ENCODE measurements at regions not wholly inside any gene's neighbourhood (a gene's known extent, or its start where the extent isn't known, plus 50 kb on each side); places are given as distances from the start of the nearest gene placed in this dataset.
A peak's percentile ranks its signal among the peaks of the same experiment; 100 is the strongest.

- Mint-ChIP-seq H3K4me1 (ENCODE audit: low read depth, unreplicated experiment) (peaks cover 12% of the 10 kb centered on the region), H3K9me3 (ENCODE audit: unreplicated experiment) (peaks cover 1% of the 10 kb centered on the region), H3K27ac (ENCODE audit: unreplicated experiment) (no peak overlapping the region), H3K27me3 (ENCODE audit: low read depth, unreplicated experiment) (no peaks in the 10 kb centered on the region), H3K36me3 (ENCODE audit: low read depth, unreplicated experiment) (no peaks in the 10 kb centered on the region), H3K4me3 (ENCODE audit: unreplicated experiment) (no peak overlapping the region)
- no peaks in the 10 kb centered on the region for H3K27me3 ChIP-seq (ENCODE audit: insufficient read depth, low read length)
- H3K36me3 ChIP-seq (ENCODE audit: insufficient read depth, low read length) = no peaks in the 10 kb centered on the region
- no peaks in the 10 kb centered on the region for H4K20me1 ChIP-seq (ENCODE audit: insufficient read depth, low read length)
- no peak overlapping the region for H3K9ac ChIP-seq (ENCODE audit: low read length)
- no peak overlapping the region for H3K4me3 ChIP-seq (ENCODE audit: insufficient read depth, low read depth, low read length)
- no peak overlapping the region for H3K4me2 ChIP-seq (ENCODE audit: low read length)
- DNase-seq (ENCODE audit: low read depth) = no peak
- no peak for TF ChIP-seq CTCF (IDR thresholded peaks at IDR 0.05; ENCODE audit: insufficient read depth, low read depth, low read length)
- TF ChIP-seq EZH2 (IDR thresholded peaks at IDR 0.05; ENCODE audit: insufficient read depth, low read length) = no peak
- peaks cover 13% of the 10 kb centered on the region for H3K4me1 ChIP-seq (ENCODE audit: insufficient read depth, low read length)
- H2AFZ ChIP-seq (ENCODE audit: low read depth, low read length) = no peak overlapping the region
- H3K9me3 ChIP-seq (ENCODE audit: insufficient read depth, low read depth, low read length) = no peaks in the 10 kb centered on the region
- no peak overlapping the region for H3K27ac ChIP-seq (ENCODE audit: low read depth, low read length)
- H3K79me2 ChIP-seq (ENCODE audit: insufficient read depth, low read length) = no peaks in the 10 kb centered on the region
- FAIRE-seq = no peak
These were observed 435.1 kb downstream of the IRS2 start for GRCh38 chr13:109351236-109351635.

GRCh38 chr13:109348519-109349258, 437.7 kb downstream of the IRS2 start:
- H3K4me3 Mint-ChIP-seq (ENCODE audit: unreplicated experiment) = no peak overlapping the region
- H3K27me3 ChIP-seq (ENCODE audit: insufficient read depth, low read length) = no peaks in the 10 kb centered on the region
- H3K4me1 Mint-ChIP-seq (ENCODE audit: low read depth, unreplicated experiment) = peaks cover 32% of the 10 kb centered on the region
- H3K27ac ChIP-seq (ENCODE audit: low read depth, low read length) = peak overlapping the region; percentile 38
- no peak overlapping the region for H3K9ac ChIP-seq (ENCODE audit: low read length)
- peak overlapping the region; percentile 28 for H3K27ac Mint-ChIP-seq (ENCODE audit: unreplicated experiment)
- no peaks in the 10 kb centered on the region for H3K79me2 ChIP-seq (ENCODE audit: insufficient read depth, low read length)
- H3K36me3 Mint-ChIP-seq (ENCODE audit: low read depth, unreplicated experiment) = no peaks in the 10 kb centered on the region
- H4K20me1 ChIP-seq (ENCODE audit: insufficient read depth, low read length) = no peaks in the 10 kb centered on the region
- H2AFZ ChIP-seq (ENCODE audit: low read depth, low read length) = no peak overlapping the region
- no peak overlapping the region for H3K4me3 ChIP-seq (ENCODE audit: insufficient read depth, low read depth, low read length)
- peaks cover 1% of the 10 kb centered on the region for H3K9me3 Mint-ChIP-seq (ENCODE audit: unreplicated experiment)
- H3K4me2 ChIP-seq (ENCODE audit: low read length) = peak overlapping the region; percentile 41
- H3K36me3 ChIP-seq (ENCODE audit: insufficient read depth, low read length) = no peaks in the 10 kb centered on the region
- no peaks in the 10 kb centered on the region for H3K9me3 ChIP-seq (ENCODE audit: insufficient read depth, low read depth, low read length)
- no peak for TF ChIP-seq CTCF (IDR thresholded peaks at IDR 0.05; ENCODE audit: insufficient read depth, low read depth, low read length)
- no peak for TF ChIP-seq EZH2 (IDR thresholded peaks at IDR 0.05; ENCODE audit: insufficient read depth, low read length)
- peaks cover 35% of the 10 kb centered on the region for H3K4me1 ChIP-seq (ENCODE audit: insufficient read depth, low read length)
- FAIRE-seq = peak; percentile 64
- H3K27me3 Mint-ChIP-seq (ENCODE audit: low read depth, unreplicated experiment) = no peaks in the 10 kb centered on the region
- DNase-seq (ENCODE audit: low read depth) = peak; percentile 76

- H3K9me3 ChIP-seq (ENCODE audit: insufficient read depth, low read depth, low read length) = no peaks in the 10 kb centered on the region
- no peaks in the 10 kb centered on the region for H3K36me3 ChIP-seq (ENCODE audit: insufficient read depth, low read length)
- Mint-ChIP-seq H3K27me3 (ENCODE audit: low read depth, unreplicated experiment) (no peaks in the 10 kb centered on the region), H3K9me3 (ENCODE audit: unreplicated experiment) (no peaks in the 10 kb centered on the region), H3K4me1 (ENCODE audit: low read depth, unreplicated experiment) (peaks cover 32% of the 10 kb centered on the region), H3K4me3 (ENCODE audit: unreplicated experiment) (no peak overlapping the region), H3K27ac (ENCODE audit: unreplicated experiment) (peak overlapping the region; percentile 44), H3K36me3 (ENCODE audit: low read depth, unreplicated experiment) (no peaks in the 10 kb centered on the region)
- H3K79me2 ChIP-seq (ENCODE audit: insufficient read depth, low read length) = no peaks in the 10 kb centered on the region
- peaks cover 35% of the 10 kb centered on the region for H3K4me1 ChIP-seq (ENCODE audit: insufficient read depth, low read length)
- no peak overlapping the region for H3K4me3 ChIP-seq (ENCODE audit: insufficient read depth, low read depth, low read length)
- H3K9ac ChIP-seq (ENCODE audit: low read length) = peak overlapping the region; percentile 10
- H3K27ac ChIP-seq (ENCODE audit: low read depth, low read length) = peak overlapping the region; percentile 71
- DNase-seq (ENCODE audit: low read depth) (no peak), FAIRE-seq (no peak)
- no peak overlapping the region for H2AFZ ChIP-seq (ENCODE audit: low read depth, low read length)
- H4K20me1 ChIP-seq (ENCODE audit: insufficient read depth, low read length) = no peaks in the 10 kb centered on the region
- no peak for TF ChIP-seq CTCF (IDR thresholded peaks at IDR 0.05; ENCODE audit: insufficient read depth, low read depth, low read length)
- no peak for TF ChIP-seq EZH2 (IDR thresholded peaks at IDR 0.05; ENCODE audit: insufficient read depth, low read length)
- H3K27me3 ChIP-seq (ENCODE audit: insufficient read depth, low read length) = no peaks in the 10 kb centered on the region
- H3K4me2 ChIP-seq (ENCODE audit: low read length) = peak overlapping the region; percentile 27
These were observed 440.3 kb downstream of the IRS2 start for GRCh38 chr13:109346060-109346459.
